B cell (primary cell): ENCODE measurements at regions not wholly inside any gene's neighbourhood (a gene's known extent, or its start where the extent isn't known, plus 50 kb on each side); places are given as distances from the start of the nearest gene placed in this dataset.

Source experiments
- ATAC-seq: fragments of 200-7000 bp; cut with Tn5 transposase; one replicate; pipeline ENCODE4 v1.10.0; 2021; ENCODE audit warnings: low read depth, mild to moderate bottlenecking, moderate number of reproducible peaks, moderate library complexity
- CTCF ChIA-PET: fragments of 350-600 bp; sonication (Branson Sonifier 250); formaldehyde crosslinking; loops from one replicate; lab custom pipeline; 2021; ENCODE audit warnings: antibody characterized with exemption, inconsistent platforms; lab: Charles Lee
- POLR2A ChIA-PET: fragments of 350-600 bp; sonication (Branson Sonifier 250); formaldehyde crosslinking; loops from one replicate; lab custom pipeline; 2021; ENCODE audit warnings: antibody characterized with exemption; lab: Charles Lee
- DNase-seq: peaks from one replicate; pipeline ENCODE4 v3.0.0; 2013
- H2AFZ ChIP-seq: 2 replicates; pipeline ENCODE4 v1.6.1; 2012; ENCODE audit warnings: mild to moderate bottlenecking, low read depth, low read length; ENCODE audit not compliant: insufficient read depth, poor library complexity, severe bottlenecking
- H3K27ac ChIP-seq, 2 donors: 1 replicate in 1 of 2; 2 replicates in 1 of 2; pipeline ENCODE4 v1.5.1; 2012 to 2013; ENCODE audit warnings: low read length in 2 of 2, mild to moderate bottlenecking in 2 of 2, moderate library complexity in 1 of 2
- H3K27me3 ChIP-seq, 4 experiments: fragments of 200-600 bp in 1 of 4; sonication (generic) in 1 of 4; replicated peaks in 1 of 4; 1 replicate in 2 of 4; 2 replicates in 2 of 4; pipeline versions ENCODE4 v1.6.1 to v1.7.0; 2013 to 2016; ENCODE audit warnings: low read length in 3 of 4, mild to moderate bottlenecking in 2 of 4, mixed read lengths in 1 of 4, moderate library complexity in 1 of 4; ENCODE audit not compliant: insufficient read depth in 4 of 4, control insufficient read depth in 3 of 4; ENCODE audit errors: control extremely low read depth in 1 of 4
- H3K36me3 ChIP-seq, 2 experiments: replicated peaks in 1 of 2; 1 replicate in 1 of 2; 2 replicates in 1 of 2; pipeline versions ENCODE4 v1.6.1 to v1.7.1; 2013; ENCODE audit warnings: low read length in 1 of 2; ENCODE audit not compliant: insufficient read depth in 2 of 2, control insufficient read depth in 1 of 2; ENCODE audit errors: control extremely low read depth in 1 of 2, extremely low read depth in 1 of 2
- H3K4me1 ChIP-seq, 2 donors: fragments of 200-600 bp in 1 of 2; sonication (generic) in 1 of 2; 1 replicate in 1 of 2; 2 replicates in 1 of 2; pipeline versions ENCODE4 v1.5.1 to v1.6.1; 2013 to 2017; ENCODE audit warnings: low read length in 2 of 2; ENCODE audit not compliant: control insufficient read depth in 2 of 2, insufficient read depth in 2 of 2
- H3K4me2 ChIP-seq: replicated peaks from 2 replicates; pipeline ENCODE3; 2012; ENCODE audit warnings: mild to moderate bottlenecking, low read depth, low read length; ENCODE audit not compliant: poor library complexity, severe bottlenecking
- H3K4me3 ChIP-seq, 5 experiments: fragments of 200-600 bp in 1 of 5; sonication (generic) in 1 of 5; 1 replicate in 3 of 5; 2 replicates in 2 of 5; pipeline versions ENCODE4 v1.5.1 to v1.7.0; 2011 to 2016; ENCODE audit warnings: low read length in 4 of 5, mild to moderate bottlenecking in 4 of 5, low read depth in 2 of 5, control low read depth in 1 of 5, moderate library complexity in 1 of 5; ENCODE audit not compliant: insufficient read depth in 1 of 5; ENCODE audit errors: control extremely low read depth in 1 of 5, extremely low read depth in 1 of 5
- H3K79me2 ChIP-seq: fragments of 200-600 bp; sonication (generic); one replicate; pipeline ENCODE4 v1.6.0; 2016; ENCODE audit warnings: low read length; ENCODE audit not compliant: control insufficient read depth, insufficient read depth
- H3K9ac ChIP-seq: fragments of 200-600 bp; sonication (generic); 2 replicates; pipeline ENCODE4 v1.6.1; 2017; ENCODE audit warnings: mild to moderate bottlenecking, low read length, moderate library complexity
- H3K9me3 ChIP-seq, 3 donors: one replicate each; pipeline versions ENCODE4 v1.6.1 to v1.7.1; 2013; ENCODE audit warnings: low read length in 2 of 3; ENCODE audit not compliant: control insufficient read depth in 2 of 3, insufficient read depth in 1 of 3; ENCODE audit errors: control extremely low read depth in 1 of 3
- H4K20me1 ChIP-seq: 2 replicates; pipeline ENCODE4 v1.6.0; 2012; ENCODE audit warnings: mild to moderate bottlenecking, low read length; ENCODE audit not compliant: insufficient read depth, control insufficient read depth, poor library complexity, severe bottlenecking
- H3K27ac Mint-ChIP-seq: one replicate; pipeline ENCODE4 v1.8.0; 2021; ENCODE audit warnings: mixed read lengths
- H3K27me3 Mint-ChIP-seq: one replicate; pipeline ENCODE4 v1.8.0; 2021; ENCODE audit warnings: mixed read lengths
- H3K4me1 Mint-ChIP-seq: one replicate; pipeline ENCODE4 v1.8.0; 2021; ENCODE audit warnings: mixed read lengths
- H3K4me3 Mint-ChIP-seq: one replicate; pipeline ENCODE4 v1.8.0; 2021; ENCODE audit warnings: mixed read lengths
- H3K9me3 Mint-ChIP-seq: one replicate; pipeline ENCODE4 v1.8.0; 2022; ENCODE audit warnings: mixed read lengths; ENCODE audit not compliant: insufficient read depth
- EZH2 ChIP-seq: IDR thresholded peaks from 2 replicates; pipeline ENCODE4 v1.6.1; 2012; ENCODE audit warnings: borderline replicate concordance, low read depth, mild to moderate bottlenecking, moderate library complexity, low read length; ENCODE audit not compliant: insufficient read depth, poor library complexity, severe bottlenecking
- WGBS: methylation state at CpG from one replicate; pipeline ENCODE4 v1.1.5; 2013; ENCODE audit warnings: missing lambda C conversion rate; ENCODE audit not compliant: insufficient coverage; 5-methylcytosine and 5-hydroxymethylcytosine counted together
- intact Hi-C: fragments of 100-400 bp; cut with micrococcal nuclease; formaldehyde crosslinking; loops from one replicate; pipeline ENCODE4 v1.10.0; 2022
- TF ChIP-seq, protein P1 (sequence below): fragments of 200-600 bp; IDR thresholded peaks from one replicate; pipeline ENCODE4 v1.8.0; 2022; ENCODE audit warnings: antibody characterized with exemption, mild to moderate bottlenecking

DNA sequence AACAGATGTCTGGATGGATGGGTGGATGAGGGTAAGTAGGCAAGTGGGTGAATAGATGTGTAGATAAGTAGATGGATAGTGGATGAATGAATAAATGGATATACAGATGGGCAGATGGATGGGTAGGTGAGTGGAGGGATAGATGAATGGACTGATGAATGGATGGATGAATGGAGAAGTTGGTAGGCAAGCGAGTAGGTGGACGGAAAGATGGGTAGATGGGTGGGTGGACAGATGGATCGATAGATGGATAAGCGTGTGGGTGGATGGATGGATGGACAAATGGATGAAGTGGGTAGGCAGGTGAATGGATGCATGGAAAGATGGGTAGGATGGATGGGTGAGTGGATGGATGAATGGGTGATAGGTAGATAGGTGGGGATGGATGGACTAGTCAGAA lies 393.2 kb downstream of the SHANK2 start:
- Mint-ChIP-seq H3K4me3 (no peak overlapping the region), H3K9me3 (no peaks in the 10 kb centered on the region), H3K4me1 (no peaks in the 10 kb centered on the region), H3K27ac (no peak overlapping the region), H3K27me3 (peaks cover 7% of the 10 kb centered on the region)
- Histone ChIP-seq H3K27ac (no peak overlapping the region), H3K4me2 (no peak overlapping the region), H3K4me1 (no peaks in the 10 kb centered on the region), H3K9ac (no peak overlapping the region), H4K20me1 (no peaks in the 10 kb centered on the region), H3K79me2 (no peaks in the 10 kb centered on the region), H2AFZ (no peak overlapping the region), H3K36me3 (no peaks in the 10 kb centered on the region), H3K4me3 (no peak overlapping the region), H3K9me3 (peaks cover 0 to 2% (median 0%) of the 10 kb centered on the region in 3 donors), H3K27me3 (no peaks in the 10 kb centered on the region)
- no peak for TF ChIP-seq EZH2
- TF ChIP-seq, protein P1, sequence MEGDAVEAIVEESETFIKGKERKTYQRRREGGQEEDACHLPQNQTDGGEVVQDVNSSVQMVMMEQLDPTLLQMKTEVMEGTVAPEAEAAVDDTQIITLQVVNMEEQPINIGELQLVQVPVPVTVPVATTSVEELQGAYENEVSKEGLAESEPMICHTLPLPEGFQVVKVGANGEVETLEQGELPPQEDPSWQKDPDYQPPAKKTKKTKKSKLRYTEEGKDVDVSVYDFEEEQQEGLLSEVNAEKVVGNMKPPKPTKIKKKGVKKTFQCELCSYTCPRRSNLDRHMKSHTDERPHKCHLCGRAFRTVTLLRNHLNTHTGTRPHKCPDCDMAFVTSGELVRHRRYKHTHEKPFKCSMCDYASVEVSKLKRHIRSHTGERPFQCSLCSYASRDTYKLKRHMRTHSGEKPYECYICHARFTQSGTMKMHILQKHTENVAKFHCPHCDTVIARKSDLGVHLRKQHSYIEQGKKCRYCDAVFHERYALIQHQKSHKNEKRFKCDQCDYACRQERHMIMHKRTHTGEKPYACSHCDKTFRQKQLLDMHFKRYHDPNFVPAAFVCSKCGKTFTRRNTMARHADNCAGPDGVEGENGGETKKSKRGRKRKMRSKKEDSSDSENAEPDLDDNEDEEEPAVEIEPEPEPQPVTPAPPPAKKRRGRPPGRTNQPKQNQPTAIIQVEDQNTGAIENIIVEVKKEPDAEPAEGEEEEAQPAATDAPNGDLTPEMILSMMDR: no peak
- DNase-seq (no peak), ATAC-seq (no peak)
- ChIA-PET POLR2A (no interaction called here), CTCF (interaction anchor here (0.6 kb wide), 1 partner anchor 829 kb away, joined by 3 read pairs; no protein-coding TSS in a partner anchor)
- 95% methylated on average over 4 of the region's 4 CpGs for WGBS
- intact Hi-C loops: no loop called here

DNA sequence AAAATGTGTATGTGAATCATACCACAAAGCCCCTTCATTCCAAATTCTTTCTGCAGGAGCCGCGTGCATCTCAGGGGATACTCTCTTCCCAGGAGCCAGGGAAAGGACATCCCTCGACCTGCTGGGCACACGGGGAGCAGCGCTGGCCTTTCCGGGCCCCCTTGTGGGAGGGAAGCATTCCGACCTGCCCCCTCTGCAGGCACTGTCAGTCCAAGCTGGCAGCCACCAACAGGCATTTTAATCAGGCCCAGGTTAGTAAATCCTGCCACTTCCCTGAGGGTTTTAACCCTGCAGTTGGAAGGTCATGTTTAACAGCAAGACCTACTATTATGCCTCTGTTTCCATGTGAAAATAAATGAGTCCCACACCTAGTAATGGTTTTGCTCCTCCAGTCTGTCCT lies 391.5 kb downstream of the SHANK2 start:
- CTCF ChIA-PET: interaction anchor here (1.3 kb wide), 1 partner anchor 46 kb away, joined by 3 read pairs; no protein-coding TSS in a partner anchor
- Histone ChIP-seq H3K9ac (no peak overlapping the region), H3K4me1 (no peaks in the 10 kb centered on the region), H3K4me3 (no peak overlapping the region), H4K20me1 (no peaks in the 10 kb centered on the region), H3K9me3 (no peaks in the 10 kb centered on the region), H3K79me2 (no peaks in the 10 kb centered on the region), H3K27me3 (no peaks in the 10 kb centered on the region), H2AFZ (no peak overlapping the region), H3K27ac (no peak overlapping the region), H3K36me3 (no peaks in the 10 kb centered on the region), H3K4me2 (no peak overlapping the region)
- Mint-ChIP-seq H3K27me3 (peaks cover 7% of the 10 kb centered on the region), H3K4me1 (no peaks in the 10 kb centered on the region), H3K4me3 (no peak overlapping the region), H3K27ac (no peak overlapping the region), H3K9me3 (no peaks in the 10 kb centered on the region)
- intact Hi-C loops: no loop called here
- TF ChIP-seq, protein P1: no peak
- TF ChIP-seq EZH2: no peak
- POLR2A ChIA-PET: no interaction called here
- WGBS: 71% methylated on average over 7 of the region's 7 CpGs
- ATAC-seq (no peak), DNase-seq (no peak)
